Upper lobe of right lung (tissue), 1 donor: ENCODE measurements at regions not wholly inside any gene's neighbourhood (a gene's known extent, or its start where the extent isn't known, plus 50 kb on each side); places are given as distances from the start of the nearest gene placed in this dataset.

Source experiments
- ATAC-seq: fragments of 200-7000 bp; cut with Tn5 transposase; one replicate; pipeline ENCODE4 v1.9.1; 2020; ENCODE audit warnings: mild to moderate bottlenecking, moderate library complexity
- DNase-seq: peaks from one replicate; pipeline ENCODE4 v3.0.0-alpha.2; 2020
- H3K27ac ChIP-seq: fragments of 200-600 bp; one replicate; pipeline ENCODE4 v1.8.0; 2022
- H3K27me3 ChIP-seq: fragments of 200-600 bp; one replicate; pipeline ENCODE4 v1.8.0; 2022; ENCODE audit warnings: mild to moderate bottlenecking
- H3K36me3 ChIP-seq: fragments of 200-600 bp; one replicate; pipeline ENCODE4 v1.8.0; 2022
- H3K4me1 ChIP-seq: fragments of 200-600 bp; one replicate; pipeline ENCODE4 v1.8.0; 2022
- H3K4me3 ChIP-seq: fragments of 200-600 bp; one replicate; pipeline ENCODE4 v1.8.0; 2022; ENCODE audit warnings: mild to moderate bottlenecking
- H3K9me3 ChIP-seq: fragments of 200-600 bp; one replicate; pipeline ENCODE4 v1.8.0; 2022
- intact Hi-C: fragments of 100-400 bp; cut with DNase I; formaldehyde crosslinking; loops from one replicate; pipeline ENCODE4 v1.11.0; 2022
- TF ChIP-seq, protein P1 (sequence below): fragments of 200-600 bp; IDR thresholded peaks from one replicate; pipeline ENCODE4 v1.8.0; 2022; ENCODE audit warnings: antibody characterized with exemption
- donor health status: DM: no; HTN: yes; CAD: no; lungs with severe emphysema.

- peak; percentile 45 for ATAC-seq
Observed at GRCh38 chr9:87447547-87448432, 49.9 kb upstream of the DAPK1 start.

More at GRCh38 chr9:87447547-87448432, 49.9 kb upstream of the DAPK1 start:
- Histone ChIP-seq H3K9me3 (no peaks in the 10 kb centered on the region), H3K27ac (no peak overlapping the region), H3K27me3 (no peaks in the 10 kb centered on the region), H3K4me3 (no peak overlapping the region), H3K4me1 (no peaks in the 10 kb centered on the region), H3K36me3 (no peaks in the 10 kb centered on the region)
- intact Hi-C loops, result no loop called here
- TF ChIP-seq, protein P1, sequence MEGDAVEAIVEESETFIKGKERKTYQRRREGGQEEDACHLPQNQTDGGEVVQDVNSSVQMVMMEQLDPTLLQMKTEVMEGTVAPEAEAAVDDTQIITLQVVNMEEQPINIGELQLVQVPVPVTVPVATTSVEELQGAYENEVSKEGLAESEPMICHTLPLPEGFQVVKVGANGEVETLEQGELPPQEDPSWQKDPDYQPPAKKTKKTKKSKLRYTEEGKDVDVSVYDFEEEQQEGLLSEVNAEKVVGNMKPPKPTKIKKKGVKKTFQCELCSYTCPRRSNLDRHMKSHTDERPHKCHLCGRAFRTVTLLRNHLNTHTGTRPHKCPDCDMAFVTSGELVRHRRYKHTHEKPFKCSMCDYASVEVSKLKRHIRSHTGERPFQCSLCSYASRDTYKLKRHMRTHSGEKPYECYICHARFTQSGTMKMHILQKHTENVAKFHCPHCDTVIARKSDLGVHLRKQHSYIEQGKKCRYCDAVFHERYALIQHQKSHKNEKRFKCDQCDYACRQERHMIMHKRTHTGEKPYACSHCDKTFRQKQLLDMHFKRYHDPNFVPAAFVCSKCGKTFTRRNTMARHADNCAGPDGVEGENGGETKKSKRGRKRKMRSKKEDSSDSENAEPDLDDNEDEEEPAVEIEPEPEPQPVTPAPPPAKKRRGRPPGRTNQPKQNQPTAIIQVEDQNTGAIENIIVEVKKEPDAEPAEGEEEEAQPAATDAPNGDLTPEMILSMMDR, result no peak
- no peak for DNase-seq
